GM10266 (cell line): ENCODE measurements at regions not wholly inside any gene's neighbourhood (a gene's known extent, or its start where the extent isn't known, plus 50 kb on each side); places are given as distances from the start of the nearest gene placed in this dataset.

Source experiments
- DNase-seq: peaks from one replicate; pipeline ENCODE4 v3.0.0; 2012; ENCODE audit errors: extremely low spot score
- TF ChIP-seq, protein P1 (sequence below): IDR thresholded peaks from 2 replicates; pipeline ENCODE4 v1.5.1; 2012; ENCODE audit warnings: mild to moderate bottlenecking, low read depth; ENCODE audit not compliant: control insufficient read depth, insufficient read depth; ENCODE audit errors: missing control alignments

DNA sequence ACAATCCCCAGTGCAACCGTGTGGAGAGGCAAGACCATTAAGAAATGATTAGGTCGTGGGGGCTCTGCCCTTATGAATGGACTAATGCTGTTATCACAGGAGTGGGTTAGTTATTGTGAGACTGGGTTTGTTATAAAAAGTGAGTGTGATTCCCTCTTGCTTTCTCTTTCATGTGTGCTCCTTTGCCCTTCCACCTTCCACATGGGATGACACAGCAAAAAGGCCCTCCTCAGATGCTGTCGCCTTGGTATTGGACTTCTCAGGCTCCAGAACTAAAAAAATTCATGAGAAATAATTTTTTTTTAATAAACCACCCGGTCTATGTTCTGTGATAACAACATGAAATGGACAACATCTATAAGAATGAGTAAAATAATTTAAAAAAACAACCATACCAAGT lies 136.1 kb upstream of the PCBD1 start:
- TF ChIP-seq, protein P1, sequence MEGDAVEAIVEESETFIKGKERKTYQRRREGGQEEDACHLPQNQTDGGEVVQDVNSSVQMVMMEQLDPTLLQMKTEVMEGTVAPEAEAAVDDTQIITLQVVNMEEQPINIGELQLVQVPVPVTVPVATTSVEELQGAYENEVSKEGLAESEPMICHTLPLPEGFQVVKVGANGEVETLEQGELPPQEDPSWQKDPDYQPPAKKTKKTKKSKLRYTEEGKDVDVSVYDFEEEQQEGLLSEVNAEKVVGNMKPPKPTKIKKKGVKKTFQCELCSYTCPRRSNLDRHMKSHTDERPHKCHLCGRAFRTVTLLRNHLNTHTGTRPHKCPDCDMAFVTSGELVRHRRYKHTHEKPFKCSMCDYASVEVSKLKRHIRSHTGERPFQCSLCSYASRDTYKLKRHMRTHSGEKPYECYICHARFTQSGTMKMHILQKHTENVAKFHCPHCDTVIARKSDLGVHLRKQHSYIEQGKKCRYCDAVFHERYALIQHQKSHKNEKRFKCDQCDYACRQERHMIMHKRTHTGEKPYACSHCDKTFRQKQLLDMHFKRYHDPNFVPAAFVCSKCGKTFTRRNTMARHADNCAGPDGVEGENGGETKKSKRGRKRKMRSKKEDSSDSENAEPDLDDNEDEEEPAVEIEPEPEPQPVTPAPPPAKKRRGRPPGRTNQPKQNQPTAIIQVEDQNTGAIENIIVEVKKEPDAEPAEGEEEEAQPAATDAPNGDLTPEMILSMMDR: no peak
- DNase-seq: no peak

DNA sequence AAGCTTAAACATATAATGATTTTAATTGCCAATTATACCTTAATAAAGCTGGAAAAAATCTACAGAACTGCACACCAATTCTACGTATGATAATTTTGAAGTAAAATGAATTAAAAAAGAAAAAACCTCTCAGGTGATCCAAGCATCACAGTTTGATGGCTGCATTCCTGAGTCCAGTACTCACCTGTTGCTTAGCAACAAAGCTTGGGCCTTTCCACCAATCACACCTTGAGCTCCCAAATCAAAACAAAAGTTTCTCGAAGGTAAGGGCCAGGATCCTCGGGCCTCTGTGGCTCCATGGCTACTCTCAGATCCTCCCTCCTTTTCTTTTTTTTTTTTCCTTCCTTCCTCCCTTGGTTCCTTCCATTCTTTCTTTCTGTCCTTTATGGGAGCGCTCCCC lies 137.2 kb upstream of the PCBD1 start:
- TF ChIP-seq, protein P1: no peak
- no peak for DNase-seq

DNA sequence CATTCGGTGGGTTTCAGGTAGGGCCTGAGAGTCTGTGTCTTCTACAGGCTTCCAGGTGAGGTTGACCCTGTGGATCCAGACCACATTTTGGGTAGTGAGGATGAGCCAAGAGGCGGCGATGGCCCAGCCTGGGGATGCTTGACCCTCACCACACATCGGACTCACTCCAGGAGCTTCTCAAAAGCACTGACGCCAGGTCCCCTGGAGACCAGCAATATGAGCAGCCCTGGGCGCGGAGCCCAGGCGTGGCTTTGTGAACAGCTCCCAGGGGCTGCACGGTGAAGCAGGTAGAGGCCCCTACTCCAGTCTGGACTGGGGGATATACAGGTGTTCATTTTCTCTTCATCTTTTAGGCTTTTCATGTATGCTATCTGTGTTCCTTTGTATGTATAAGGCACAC lies 139.7 kb upstream of the PCBD1 start:
- TF ChIP-seq, protein P1: no peak
- no peak for DNase-seq

DNA sequence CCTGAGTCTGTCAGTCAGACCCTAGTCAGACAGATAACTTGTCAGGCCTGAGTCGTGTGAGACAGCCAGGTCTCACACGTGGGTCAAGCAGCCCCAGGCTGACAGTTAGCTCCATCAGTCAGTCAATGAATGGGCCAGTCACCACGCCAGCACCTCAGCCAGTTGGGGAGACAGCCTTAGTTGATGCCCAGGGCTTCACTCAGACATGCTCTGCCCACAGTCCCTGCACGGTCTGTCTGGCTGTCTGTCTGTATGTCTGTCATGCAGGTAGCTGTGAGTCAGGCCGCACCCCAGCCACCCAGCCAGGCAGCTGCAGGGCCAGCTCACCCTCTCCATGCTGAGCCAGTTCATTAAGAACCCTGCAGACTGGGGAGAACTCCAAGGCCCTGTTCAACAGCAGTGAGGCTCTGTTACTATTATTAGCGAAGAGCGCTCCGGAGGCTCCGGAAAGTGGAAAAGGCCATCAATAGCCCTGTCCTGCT lies 141.1 kb upstream of the PCBD1 start:
- TF ChIP-seq, protein P1: no peak
- no peak for DNase-seq

DNA sequence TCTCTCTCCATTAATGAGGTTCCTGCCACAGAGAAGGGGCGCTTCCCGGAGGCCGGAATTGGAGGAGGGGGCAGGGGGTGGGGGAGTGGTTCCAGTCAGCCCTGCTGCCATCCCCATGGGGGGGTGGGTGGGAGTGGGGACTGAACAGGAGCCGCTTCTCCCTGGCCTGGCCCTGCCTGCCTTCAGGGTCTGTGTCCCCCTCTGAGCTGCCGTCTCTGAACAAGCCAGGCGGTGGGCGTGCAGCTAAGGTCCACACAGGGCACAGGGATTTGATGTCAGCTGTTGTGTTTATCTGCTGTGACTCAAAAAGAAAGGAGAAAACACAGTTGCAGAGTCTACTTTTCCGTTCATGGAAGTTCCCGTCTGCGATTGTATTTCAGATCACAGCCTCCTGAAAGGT lies 141.5 kb upstream of the PCBD1 start:
- TF ChIP-seq, protein P1: no peak
- DNase-seq: no peak

DNA sequence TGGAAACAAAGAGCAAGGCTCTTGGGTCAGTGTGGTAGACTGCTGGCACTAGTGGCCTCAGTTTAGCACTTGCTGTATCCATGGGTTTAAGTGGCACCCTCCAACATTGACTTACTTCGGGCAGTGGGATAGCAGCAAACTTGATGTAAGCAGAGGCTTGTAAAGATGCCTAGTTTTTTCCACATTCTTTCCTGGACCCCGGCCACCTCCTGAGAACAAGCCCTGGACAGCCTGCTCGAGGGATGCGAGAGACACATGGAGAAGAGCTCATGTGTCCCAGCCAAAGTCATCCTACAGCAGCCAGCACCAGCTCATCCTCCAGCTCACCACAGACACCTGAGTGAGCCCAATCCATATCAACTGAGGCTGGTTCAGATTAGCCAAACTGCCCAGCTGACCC lies 142.7 kb upstream of the PCBD1 start:
- TF ChIP-seq, protein P1: no peak
- DNase-seq: no peak

DNA sequence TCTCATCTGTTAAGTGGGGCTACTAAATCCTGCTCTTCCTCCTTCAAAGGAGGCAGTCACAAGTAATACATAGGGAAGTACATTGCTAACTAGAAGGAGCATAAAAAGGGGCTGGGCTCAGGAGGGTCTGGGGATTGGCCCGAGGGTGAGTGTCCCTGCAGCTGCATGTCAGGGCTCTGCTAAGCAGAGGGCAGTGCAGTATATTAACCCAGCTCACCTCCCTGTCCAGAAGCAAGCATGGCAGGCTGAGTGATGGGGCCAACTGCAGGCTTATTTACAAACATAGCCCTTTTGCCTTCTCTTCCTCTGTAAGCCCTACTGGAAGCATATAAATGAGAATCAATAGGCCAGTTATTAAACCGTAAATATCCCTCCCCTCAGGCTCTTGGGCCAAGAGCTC lies 143.2 kb upstream of the PCBD1 start:
- DNase-seq: no peak
- TF ChIP-seq, protein P1: no peak
